Transverse colon (tissue), 3 donors: ENCODE measurements at regions not wholly inside any gene's neighbourhood (a gene's known extent, or its start where the extent isn't known, plus 50 kb on each side); places are given as distances from the start of the nearest gene placed in this dataset.

Experiments used
- CTCF ChIP-seq, 5 experiments: fragments of 200-600 bp in 3 of 5; fragments of 450-650 bp in 2 of 5; sonication (generic) in 3 of 5; IDR thresholded peaks; 1 replicate in 2 of 5; 2 replicates in 3 of 5; pipeline ENCODE4 v1.5.1; 2016 to 2017; ENCODE audit warnings: antibody characterized with exemption in 5 of 5, inconsistent platforms in 3 of 5, mild to moderate bottlenecking in 2 of 5, moderate library complexity in 1 of 5
- POLR2A ChIP-seq: fragments of 450-650 bp; IDR thresholded peaks from one replicate; pipeline ENCODE4 v1.6.1; 2016; ENCODE audit warnings: antibody characterized with exemption, mild to moderate bottlenecking, moderate library complexity

GRCh38 chr18:1006304-1006703, 101.6 kb downstream of the ADCYAP1 start:
- TF ChIP-seq CTCF (IDR thresholded peaks at IDR 0.05) (no peak), POLR2A (no peak)
